ENCODE measurements at regions not wholly inside any gene's neighbourhood (a gene's known extent, or its start where the extent isn't known, plus 50 kb on each side); places are given as distances from the start of the nearest gene placed in this dataset.
"Not testable (repeated sequence)": the region's sequence is repeated elsewhere in the genome, so short reads cannot be mapped to it uniquely, and the experiment has no call there.

DNA sequence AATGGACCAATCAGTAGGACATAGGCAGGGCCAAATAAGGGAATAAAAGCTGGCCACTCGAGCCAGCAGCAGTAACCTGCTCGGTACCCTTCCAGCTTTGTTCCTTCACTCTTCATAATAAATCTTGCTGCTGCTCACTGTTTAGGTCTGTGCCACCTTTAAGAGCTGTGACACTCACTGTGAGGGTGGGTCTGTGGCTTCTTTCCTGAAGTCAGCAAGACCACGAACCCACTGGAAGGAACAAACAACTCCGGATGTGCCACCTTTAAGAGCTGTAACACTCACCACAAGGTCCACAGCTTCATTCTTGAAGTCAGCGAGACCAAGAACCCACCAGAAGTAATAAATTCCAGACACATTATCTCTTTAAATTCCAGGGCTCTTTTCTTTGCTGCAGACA, 1922.3 kb upstream of the PCDH20 start:
- no peak for DNase-seq

DNA sequence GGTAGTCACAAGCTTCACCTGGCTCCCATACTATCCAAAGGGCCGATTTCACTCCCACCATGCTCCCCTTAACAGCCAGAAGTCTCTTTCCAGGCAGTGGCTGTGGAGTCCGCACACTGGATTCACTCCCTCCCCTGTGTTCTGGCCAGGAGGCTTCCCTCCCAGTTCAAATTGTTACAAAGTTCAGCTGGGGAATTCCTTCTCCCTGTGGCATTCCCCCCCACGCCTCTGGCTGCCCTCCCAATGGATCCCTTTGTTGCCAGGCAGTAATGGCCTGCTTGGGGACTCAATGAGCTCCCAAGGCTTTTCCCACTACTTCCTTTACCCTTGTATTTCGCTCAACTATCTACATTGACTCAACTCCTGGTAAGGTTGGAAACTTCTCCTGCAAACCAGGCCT, 1921.4 kb upstream of the PCDH20 start:
- no peak for DNase-seq

DNA sequence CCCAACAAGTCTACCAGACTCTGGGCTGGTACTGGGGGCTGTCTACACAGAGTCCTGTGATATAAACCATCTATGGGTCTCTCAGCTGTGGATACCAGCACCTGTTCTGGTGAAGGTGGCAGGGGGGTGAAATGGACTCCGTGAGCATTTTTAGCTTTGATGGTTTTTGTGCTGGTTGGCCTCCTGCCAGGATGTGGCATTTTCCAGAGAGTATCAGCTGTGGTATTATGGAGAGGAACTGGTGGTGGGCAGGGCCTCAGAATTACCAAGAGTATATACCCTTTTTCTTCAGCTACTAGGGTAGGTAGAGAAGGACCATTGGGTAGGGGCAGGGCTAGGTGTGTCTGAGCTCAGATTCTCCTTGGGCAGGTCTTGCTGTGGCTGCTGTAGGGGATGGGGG, 1920.9 kb upstream of the PCDH20 start:
- no peak for DNase-seq

DNA sequence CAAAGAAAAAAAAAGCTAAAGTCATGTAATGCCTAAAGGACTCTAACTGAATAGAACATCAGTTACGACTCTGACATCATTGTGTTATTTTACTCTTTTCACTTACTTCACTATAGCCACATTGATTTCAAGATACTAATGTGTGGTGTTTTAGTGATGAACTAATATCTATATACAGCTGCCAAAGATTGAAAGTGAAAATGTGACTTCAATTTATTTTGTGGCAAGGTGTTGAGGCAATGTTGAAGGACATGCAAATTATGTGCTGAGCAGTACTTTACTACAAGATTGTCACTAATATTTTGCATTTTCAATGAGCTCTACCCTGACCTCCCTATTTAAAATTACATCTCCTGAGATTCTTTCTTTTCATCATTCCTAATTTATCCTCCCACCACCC, 1911.9 kb upstream of the PCDH20 start:
- no peak for DNase-seq

DNA sequence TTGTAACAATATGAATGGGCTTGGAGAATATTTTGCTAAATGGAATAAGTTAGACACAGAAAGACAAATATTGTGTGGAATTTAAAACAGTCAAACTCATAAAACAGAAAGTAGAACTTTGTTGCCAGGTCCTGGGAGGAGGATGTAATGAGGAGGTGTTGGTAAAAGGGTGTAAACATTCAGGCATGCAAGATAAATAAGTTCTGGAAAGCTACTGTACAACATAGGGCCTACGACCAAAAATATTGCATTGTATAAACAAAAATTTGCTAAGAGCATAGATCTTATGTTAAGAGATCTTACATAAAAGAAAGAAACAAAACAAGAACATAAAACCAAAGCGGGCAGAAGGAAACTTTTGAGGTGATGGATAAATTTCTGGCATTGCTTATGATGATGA, 1907.8 kb upstream of the PCDH20 start:
- DNase-seq: no peak

DNA sequence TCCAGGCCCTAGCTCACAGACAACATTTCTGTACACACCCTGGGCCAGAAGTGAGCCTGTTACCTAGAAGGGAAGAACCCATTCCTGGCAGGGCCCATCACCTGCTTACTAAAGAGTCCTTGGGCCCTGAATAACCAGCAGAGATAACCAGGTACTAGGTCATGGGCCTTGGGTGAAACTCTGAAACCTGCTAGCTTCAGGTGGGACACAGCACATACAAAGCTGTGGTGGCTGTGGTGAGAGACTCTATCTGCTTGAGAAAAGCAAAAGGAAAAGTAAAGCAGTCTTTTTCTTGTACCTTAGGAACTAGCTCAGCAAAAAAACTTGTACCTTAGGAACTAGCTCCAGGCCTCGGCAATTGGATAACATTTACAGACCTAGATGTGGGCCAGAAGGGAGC, 1895.9 kb upstream of the PCDH20 start:
- DNase-seq: no peak

DNA sequence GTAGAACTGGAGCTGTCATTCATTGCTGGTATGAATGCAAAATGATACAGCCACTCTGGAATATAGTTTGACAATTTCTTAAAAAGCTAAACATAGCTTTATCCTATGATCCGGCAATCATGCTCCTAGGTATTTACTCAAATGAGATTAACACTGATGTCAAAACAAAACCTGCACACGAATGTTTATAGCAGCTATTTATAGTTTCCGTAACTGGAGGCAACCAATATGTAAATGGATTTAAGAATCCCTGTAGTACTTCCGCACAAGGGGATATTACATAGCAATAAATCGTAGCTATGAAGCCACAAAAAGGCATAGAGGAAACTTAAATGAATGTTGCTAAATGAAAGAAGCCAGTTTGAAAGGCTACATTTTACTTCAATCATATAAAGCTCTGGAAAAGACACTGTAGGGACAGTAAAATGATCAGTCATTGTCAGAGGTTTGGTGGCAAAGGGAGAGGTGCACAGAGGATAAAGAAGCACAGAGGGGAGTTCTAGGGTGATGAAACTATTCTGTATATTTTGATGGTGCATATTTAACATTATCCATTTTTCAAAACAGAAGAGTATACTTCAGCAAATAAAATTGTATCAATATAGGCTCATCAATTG, 1893.0 kb upstream of the PCDH20 start:
- DNase-seq: no peak

DNA sequence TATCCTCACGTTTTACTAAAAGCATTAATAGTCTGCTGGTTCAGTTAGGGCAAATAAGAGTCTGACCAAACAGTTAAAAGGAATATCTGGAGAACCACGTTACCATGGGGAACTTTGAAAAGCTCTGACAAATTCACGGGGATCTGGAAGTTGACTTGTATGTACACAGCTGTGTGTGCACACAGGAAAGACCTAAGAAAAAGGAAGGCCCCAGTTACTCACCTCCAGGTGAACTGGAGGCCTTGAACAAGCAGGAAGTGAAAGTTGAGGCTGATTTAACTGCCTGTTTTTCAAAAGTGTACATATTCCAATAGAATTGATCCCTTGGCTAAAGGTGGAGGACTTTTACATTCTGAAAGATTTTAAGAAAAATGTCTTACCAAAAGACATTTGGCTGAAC, 1891.6 kb upstream of the PCDH20 start:
- DNase-seq: no peak

DNA sequence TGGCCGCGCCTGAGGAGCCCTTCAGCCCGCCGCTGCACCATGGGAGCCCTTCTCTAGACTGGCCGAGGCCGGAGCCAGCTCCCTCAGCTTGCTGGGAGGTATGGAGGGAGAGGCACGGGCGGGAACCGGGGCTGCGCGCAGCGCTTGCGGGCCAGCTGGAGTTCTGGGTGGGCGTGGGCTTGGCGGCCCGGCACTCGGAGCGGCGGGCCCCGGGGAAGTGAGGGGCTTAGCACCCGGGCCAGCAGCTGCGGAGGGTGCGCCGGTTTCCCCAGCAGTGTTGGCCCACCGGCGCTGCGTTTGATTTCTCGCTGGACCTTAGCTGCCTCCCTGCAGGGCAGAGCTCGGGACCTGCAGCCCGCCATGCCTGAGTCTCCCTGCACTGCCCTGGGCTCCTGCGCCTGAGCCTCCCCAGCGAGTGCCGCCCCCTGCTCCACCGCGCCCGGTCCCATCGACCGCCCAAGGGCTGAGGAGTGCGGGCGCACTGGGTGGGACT, 1890.0 kb upstream of the PCDH20 start:
- no peak for DNase-seq

DNA sequence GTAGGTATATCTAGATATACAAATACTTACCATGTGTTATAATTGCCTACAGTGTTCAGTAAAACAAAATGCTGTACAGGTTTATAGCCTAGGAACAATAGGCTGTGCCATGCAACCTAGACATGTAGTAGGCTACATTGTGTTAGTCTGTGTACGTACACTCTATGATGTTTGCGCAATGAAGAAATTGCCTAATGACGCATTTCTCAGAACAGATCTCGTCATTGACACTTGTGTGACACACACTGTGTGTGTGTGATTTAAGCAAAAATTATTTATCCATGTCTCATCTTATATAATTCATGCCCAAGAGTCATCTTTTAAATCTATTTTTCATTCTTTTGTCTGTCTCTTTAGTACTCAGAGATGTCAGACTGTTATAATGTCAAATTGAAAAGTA, 1888.8 kb upstream of the PCDH20 start:
- no peak for DNase-seq

DNA sequence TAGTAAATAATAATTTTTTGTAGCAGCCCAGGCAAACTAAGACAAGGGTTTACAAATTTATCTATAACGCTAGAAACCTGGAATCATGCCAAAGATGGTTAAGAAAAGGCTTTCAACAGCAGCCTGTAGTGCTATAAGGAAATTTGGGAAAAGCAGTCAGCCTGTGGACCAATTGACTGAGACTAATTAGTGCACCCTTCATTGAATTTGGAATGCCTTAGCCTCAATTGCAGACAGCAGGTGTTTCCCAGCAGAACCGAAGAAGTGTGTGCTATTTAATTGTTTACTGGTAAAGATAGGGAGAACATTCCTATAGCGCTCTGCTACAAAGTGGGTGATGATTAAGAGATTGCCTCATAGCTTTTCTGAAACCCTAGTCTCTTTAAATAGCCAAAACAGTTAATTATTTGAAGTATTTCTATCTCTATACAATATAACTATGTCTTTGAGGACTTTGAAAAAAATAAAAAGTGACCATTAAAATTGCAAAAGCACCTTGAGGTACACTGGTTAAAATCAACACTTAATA, 1884.3 kb upstream of the PCDH20 start:
- DNase-seq: no peak

DNA sequence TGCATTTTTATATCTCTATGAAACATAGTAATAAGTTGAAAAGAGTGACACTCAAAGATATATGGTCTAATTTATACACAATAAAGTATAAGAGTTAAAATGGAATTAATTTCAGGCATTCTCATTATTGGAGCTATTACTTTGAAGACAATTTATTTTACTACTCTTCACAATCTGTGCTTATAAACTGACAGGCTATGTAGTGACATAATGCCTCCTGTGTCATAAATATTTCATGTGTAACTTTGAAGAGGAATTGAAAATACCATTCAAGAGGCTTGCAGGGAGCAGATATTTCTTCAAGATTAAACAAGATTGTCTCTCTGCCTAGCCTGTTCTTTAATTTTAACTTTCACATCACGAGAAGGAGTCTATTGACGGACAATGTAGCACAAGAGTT, 1881.5 kb upstream of the PCDH20 start:
- DNase-seq: no peak

DNA sequence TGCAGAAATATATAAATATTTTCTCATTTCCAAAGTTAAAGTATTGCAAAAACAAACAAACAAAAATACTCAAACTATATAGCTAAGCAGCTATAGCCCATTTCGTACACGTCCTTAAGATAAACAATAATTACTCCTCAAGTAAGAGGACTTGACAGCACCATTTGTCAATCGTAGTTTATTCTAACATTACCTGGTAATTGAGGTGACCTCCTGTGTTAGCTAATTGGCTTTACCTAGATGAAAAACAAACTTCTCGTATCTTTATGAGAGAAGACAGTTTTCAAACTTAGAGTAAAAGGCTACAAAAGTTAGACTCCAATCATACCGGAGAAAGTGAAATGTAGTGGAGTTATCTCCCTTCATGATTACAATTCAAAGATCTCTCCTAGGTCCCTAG, 1876.1 kb upstream of the PCDH20 start:
- DNase-seq: no peak

DNA sequence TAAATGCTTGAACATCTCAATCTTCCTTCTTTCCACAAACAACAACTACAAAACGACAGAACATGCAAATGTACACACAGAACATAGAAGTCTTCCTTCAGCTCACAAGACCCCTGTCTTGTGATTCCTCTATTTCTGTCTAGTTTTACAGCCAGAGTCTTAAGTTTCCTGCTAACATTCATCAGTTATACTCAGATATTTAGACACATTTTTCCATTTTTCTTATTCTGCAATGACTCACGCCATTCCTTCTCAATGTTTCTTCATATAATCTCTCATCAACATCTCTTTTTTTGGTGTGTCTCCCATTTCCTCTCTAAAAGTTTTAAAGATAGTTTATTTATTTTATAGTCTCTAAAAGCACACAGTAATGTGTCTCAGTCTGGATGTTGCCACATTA, 1872.9 kb upstream of the PCDH20 start:
- no peak for DNase-seq

DNA sequence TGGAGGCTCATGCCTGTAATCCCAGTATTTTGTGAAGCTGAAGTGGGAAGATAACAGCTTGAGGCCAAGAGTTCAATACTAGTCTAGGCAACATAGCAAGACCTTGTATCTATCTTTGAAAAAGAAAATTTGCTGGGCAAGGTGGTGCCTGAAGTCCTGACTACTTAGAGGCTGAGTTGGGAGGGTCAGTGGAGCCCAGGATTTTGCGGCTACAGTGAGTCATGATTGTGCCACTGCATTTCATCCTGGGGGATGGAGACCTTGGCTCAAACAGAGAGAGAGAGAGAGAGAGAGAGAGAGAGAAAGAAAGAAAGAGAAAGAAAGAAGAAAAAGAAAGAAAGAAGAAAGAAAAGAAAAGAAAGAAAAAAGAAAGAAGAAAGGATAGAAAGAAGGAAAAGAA, 1872.3 kb upstream of the PCDH20 start:
- no peak for DNase-seq

DNA sequence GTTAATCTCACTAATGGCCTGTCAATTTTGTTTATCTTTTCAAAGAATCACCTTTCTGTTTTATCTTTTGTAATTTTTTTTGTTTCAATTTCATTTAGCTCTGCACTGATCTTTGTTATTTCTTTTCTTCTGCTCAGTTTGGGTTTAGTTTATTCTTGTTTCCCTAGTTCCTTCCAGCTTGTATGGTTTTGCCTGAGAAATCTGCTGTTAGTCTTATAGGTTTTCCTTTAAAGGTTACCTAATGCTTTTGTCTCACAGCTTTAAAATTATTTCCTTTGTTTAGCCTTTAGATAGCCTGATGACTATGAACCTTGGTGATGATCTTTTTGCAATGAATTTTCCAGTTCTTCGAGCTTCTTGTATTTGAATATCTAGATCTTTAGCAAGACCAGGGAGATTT, 1869.8 kb upstream of the PCDH20 start:
- no peak for DNase-seq

DNA sequence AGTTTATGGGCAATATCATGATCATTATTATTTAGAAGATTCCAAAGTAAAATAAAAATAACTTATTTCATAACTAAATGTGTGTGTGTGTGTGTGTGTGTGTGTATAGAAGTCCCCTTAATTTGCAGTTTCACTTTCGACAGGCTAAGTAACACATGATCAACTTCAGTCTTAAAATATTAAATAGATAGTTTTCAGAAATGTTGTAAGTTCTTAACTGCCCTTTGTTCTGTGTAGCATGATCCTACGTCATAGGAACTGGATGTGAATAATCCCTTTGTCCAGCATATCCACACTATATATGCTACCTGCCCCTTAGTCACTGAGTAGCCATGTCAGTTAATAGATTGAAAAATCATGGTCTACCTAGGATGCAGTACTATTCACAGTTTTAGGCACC, 1863.5 kb upstream of the PCDH20 start:
- no peak for DNase-seq

DNA sequence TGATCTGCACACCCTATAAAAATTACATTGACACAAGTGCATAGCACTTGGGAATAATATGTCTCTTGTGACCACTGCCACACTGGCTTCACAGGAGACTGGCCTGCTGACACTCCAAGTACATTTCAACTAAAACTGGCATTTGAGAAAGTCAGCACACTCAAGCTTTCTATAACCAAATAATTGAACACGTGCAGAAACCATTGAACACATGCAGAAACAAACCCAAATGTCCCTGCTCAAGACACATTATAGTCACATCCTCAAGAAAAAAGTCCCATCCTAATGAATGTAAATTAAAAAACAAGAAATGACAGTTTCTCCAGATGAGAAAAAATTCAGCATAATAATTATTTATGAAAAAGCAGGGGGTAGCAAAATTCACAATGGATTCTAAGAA, 1859.1 kb upstream of the PCDH20 start:
- DNase-seq: no peak

DNA sequence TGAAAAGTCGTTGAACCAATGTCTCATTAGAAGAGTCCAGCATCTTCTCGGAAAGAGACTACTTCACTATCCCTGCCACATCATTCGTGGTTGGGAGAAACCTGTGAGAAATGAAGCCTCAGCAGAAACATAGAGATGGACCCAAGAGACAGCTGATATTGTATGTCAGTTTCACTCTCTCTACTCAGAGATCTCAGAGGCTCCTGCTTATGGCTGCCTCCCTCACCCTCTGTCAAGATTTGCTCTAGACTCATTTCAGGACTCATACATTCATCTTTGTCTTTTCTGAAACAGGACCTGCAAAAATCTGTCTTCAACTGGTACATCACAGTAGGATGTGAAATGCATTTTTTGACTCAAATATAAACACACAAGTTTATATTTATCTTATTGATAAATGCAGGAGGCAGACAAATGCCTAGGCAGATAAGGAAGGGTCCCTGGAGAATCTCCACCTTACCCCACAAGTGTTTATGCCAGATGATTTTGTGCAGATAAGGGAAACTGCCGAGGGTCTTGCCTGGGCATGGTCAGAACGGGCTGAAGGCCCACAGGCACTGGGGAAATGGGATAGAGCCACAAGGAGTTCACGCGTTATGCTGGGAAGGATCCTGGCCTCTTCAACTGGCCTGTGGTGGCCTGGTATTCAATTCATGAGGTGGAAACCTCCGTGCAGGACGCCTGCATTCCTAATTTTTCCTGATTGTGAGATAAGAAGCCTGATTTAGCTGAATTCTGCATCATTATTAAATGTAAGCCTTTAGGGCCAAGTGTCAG, 1834.0 kb upstream of the PCDH20 start:
- no peak for DNase-seq

DNA sequence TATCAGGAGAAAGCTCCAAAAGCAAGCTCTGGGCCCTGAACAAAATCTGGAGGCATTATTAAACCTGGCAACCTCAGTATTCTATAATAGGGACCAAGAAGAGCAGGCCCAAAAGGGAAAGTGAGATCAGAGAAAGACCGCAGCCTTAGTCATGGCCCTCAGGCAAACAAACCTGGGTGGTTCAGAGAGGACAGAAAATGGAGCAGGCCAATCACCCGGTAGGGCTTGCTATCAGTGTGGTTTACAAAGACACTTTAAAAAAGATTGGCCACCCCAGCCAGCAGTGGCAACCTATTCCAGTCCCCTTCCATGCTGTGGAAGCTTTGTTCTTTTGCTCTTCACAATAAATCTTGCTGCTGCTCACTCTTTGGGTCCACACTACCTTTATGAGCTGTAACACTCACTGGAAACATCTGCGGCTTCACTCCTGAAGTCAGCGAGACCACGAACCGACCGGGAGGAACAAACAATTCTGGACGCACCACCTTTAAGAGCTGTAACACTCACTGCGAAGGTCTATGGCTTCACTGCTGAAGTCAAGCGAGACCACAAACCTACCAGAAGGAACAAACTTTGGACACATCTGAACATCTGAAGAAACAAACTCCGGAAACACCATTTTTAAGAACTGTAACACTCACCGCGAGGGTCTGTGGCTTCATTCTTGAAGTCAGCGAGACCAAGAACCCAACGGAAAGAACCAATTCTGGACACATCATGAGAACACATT, 1821.2 kb upstream of the PCDH20 start:
- not testable (repeated sequence) for DNase-seq

DNA sequence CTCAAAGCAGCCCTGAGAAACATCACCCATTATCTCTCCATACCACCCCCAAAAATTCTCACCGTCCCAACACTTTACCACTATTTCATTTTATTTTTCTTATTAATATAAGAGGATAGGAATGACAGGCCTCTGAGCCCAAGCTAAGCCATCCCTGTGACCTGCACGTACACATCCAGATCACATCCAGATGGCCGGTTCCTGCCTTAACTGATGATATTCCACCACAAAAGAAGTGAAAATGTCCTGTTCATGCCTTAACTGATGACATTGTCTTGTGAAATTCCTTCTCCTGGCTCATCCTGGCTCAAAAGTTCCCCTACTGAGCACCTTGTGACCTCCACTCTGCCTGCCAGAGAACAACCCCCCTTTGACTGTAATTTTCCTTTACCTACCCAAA, 1802.9 kb upstream of the PCDH20 start:
- DNase-seq: not testable (repeated sequence)

DNA sequence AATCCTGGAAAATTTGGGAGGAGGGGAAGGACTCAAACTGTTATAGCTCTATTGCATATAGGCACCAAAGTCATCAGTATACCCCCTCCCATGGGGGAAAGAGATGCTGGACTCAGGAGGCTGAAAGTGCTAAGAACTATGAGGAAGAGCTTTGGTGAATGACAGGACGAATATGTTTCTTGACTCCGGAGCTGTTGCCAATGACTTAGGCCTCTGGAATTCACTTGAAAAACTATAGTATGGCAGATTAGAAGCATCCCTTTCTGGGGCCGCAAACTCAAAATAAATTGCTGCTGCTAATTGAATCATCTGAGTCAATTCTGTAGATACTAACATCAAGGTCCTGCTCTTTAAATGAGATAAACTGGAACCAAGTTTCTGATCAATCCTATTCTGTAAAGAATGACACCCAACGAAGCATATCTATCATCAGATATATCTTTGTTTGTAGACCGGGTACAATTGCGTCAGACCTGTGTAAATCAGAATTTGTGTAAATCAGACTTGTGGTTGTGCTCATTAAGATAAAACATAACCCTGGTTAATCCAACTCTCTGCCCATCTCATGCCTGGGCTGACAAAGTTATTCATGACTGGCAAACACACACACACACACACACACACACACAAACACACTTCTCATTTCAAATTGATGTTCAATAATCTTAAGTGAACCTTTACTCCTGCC, 1793.8 kb upstream of the PCDH20 start:
- DNase-seq: no peak

DNA sequence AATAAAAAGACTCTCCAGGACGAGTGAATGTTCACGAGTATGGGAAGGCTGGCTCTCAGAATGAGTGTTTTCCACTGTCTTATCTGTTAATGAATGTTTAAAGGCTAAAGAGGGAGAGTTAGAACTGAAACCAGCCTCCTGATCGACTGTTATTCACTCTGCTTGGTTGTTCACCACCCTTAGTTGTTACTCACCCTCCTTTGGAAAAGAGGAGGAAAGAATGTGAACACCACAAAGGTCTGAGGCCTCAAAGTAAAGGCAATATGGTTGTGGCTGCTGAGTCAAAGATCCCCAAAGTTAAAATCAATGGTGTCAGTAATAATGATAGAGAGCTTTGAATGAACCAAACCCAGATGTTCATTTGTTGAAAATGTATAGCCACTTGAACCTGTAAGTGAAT, 1793.2 kb upstream of the PCDH20 start:
- no peak for DNase-seq

Data from activated CD4-positive, alpha-beta T cell treated with anti-CD3 and anti-CD28 coated beads, Interleukin-2, amount 50 U/mL, for 16 hours (primary cell).